ENCODE measurements at regions not wholly inside any gene's neighbourhood (a gene's known extent, or its start where the extent isn't known, plus 50 kb on each side); places are given as distances from the start of the nearest gene placed in this dataset.
A peak's percentile ranks its signal among the peaks of the same experiment; 100 is the strongest.

DNA sequence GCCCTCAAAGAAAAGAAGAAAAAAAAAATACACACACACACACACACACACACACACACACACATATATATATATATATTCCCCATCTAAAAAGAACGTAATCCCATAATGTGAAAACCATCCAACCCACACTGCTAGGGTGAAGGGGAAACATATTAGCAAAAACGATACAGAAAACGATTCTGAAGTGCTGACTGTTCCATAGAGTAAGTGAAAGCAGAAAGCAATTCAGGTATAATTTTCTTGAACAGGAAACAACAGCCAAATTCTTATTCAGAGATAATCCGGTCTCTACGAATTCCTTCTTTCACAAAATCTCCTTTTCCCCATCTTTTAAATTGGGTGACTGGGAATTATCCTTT lies 393.5 kb downstream of the NOVA1 start:
- H3K4me3 ChIP-seq (replicated peaks in 1 of 3; ENCODE audit: insufficient read depth in 1 of 3, low read depth in 1 of 3, low read length in 3 of 3), result peak overlapping the region; percentile 59 to 71 (median 65)
- H2AFZ ChIP-seq (ENCODE audit: low read depth, low read length), result peak overlapping the region; percentile 97
- H3K4me1 ChIP-seq (ENCODE audit: control insufficient read depth, extremely low read depth, insufficient read depth, low read length), result peaks cover 5% of the 10 kb centered on the region
- no TSS peak for BruUV-seq (replicated peaks)
- peaks cover 0 to 14% of the 10 kb centered on the region in 2 experiments for H3K27me3 ChIP-seq (ENCODE audit: control insufficient read depth in 2 of 2, insufficient read depth in 2 of 2, low read length in 2 of 2)
- DNase-seq (ENCODE audit: low read depth, low spot score) (no peak), FAIRE-seq (peak; percentile 46)
- no peaks in the 10 kb centered on the region for H3K79me2 ChIP-seq (ENCODE audit: control insufficient read depth, insufficient read depth, low read length)
- ChIA-PET POLR2A (no interaction called here), CTCF (interaction anchor here (0.8 to 1.7 kb wide), 5 partner anchors 10 to 712 kb away, joined by 3 to 5 read pairs (median 3); no protein-coding TSS in a partner anchor)
- no peaks in the 10 kb centered on the region for H3K36me3 ChIP-seq (ENCODE audit: control insufficient read depth in 2 of 2, extremely low read depth in 1 of 2, insufficient read depth in 2 of 2, low read length in 2 of 2)
- dilution Hi-C loops (cut with MboI; ENCODE audit: extremely low pct_ligation_motif_present, low sequenced_read_pairs) (no loop called here), intact Hi-C loops (cut with micrococcal nuclease) (no loop called here)
- TF ChIP-seq EZH2 (IDR thresholded peaks at IDR 0.05; ENCODE audit: borderline replicate concordance, low read depth, low read length, severe bottlenecking), result no peak
- TF ChIP-seq FOS (IDR thresholded peaks at IDR 0.05; ENCODE audit: borderline replicate concordance, insufficient read depth, low read length), result no peak
- TF ChIP-seq, protein P1, sequence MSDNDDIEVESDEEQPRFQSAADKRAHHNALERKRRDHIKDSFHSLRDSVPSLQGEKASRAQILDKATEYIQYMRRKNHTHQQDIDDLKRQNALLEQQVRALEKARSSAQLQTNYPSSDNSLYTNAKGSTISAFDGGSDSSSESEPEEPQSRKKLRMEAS (IDR thresholded peaks at IDR 0.05; ENCODE audit: insufficient read depth, insufficient read length), result no peak
- TF ChIP-seq JUN (IDR thresholded peaks at IDR 0.05; ENCODE audit: borderline replicate concordance, insufficient read depth, insufficient read length, low read depth), result no peak
- TF ChIP-seq POLR2AphosphoS5 (IDR thresholded peaks at IDR 0.05; ENCODE audit: insufficient read depth, low read depth, low read length), result no peak
- no peak for TF ChIP-seq MYC (IDR thresholded peaks at IDR 0.05; ENCODE audit: low read depth, low read length)
- H3K9ac ChIP-seq (replicated peaks; ENCODE audit: extremely low read depth, insufficient read depth, low read length), result peak overlapping the region; percentile 32
- H3K9me1 ChIP-seq (replicated peaks; ENCODE audit: control insufficient read depth, extremely low read depth, insufficient read depth, low read length), result no peaks in the 10 kb centered on the region
- H3K27ac ChIP-seq (ENCODE audit: insufficient read depth, low read depth, low read length), result peak overlapping the region; percentile 12
- H4K20me1 ChIP-seq (replicated peaks; ENCODE audit: control insufficient read depth, extremely low read depth, insufficient read depth, low read length), result no peaks in the 10 kb centered on the region
- no peaks in the 10 kb centered on the region for H3K9me3 ChIP-seq (replicated peaks; ENCODE audit: control insufficient read depth, insufficient read depth, low read length)
- H3K4me2 ChIP-seq (ENCODE audit: insufficient read depth, low read length), result peak overlapping the region; percentile 93

DNA sequence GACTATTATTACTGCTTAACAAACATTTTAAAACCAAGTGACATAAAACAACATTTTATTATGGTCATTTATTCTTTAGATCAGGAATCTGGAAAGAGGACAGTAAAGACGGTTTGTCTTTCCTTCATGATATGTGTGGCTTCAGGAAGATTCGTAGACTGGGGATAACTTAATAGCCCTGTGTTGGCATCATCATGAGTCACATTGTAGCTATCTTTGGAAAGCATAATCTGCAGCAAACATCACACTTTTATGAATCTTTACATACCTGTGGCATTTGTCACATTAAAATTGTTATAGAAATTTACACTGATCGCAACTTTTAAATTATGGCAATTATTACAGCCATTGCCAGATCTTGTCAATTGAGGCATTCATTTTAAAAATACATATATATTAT lies 397.1 kb downstream of the NOVA1 start:
- Histone ChIP-seq H3K4me1 (ENCODE audit: control insufficient read depth, extremely low read depth, insufficient read depth, low read length) (peaks cover 5% of the 10 kb centered on the region), H3K9me3 (replicated peaks; ENCODE audit: control insufficient read depth, insufficient read depth, low read length) (no peaks in the 10 kb centered on the region), H2AFZ (ENCODE audit: low read depth, low read length) (no peak overlapping the region), H3K36me3 (ENCODE audit: control insufficient read depth in 2 of 2, extremely low read depth in 1 of 2, insufficient read depth in 2 of 2, low read length in 2 of 2) (no peaks in the 10 kb centered on the region), H3K79me2 (ENCODE audit: control insufficient read depth, insufficient read depth, low read length) (no peaks in the 10 kb centered on the region), H3K9me1 (replicated peaks; ENCODE audit: control insufficient read depth, extremely low read depth, insufficient read depth, low read length) (no peaks in the 10 kb centered on the region), H3K4me2 (ENCODE audit: insufficient read depth, low read length) (no peak overlapping the region), H3K4me3 (replicated peaks in 1 of 3; ENCODE audit: insufficient read depth in 1 of 3, low read depth in 1 of 3, low read length in 3 of 3) (no peak overlapping the region), H3K27ac (ENCODE audit: insufficient read depth, low read depth, low read length) (no peak overlapping the region), H3K9ac (replicated peaks; ENCODE audit: extremely low read depth, insufficient read depth, low read length) (no peak overlapping the region), H3K27me3 (ENCODE audit: control insufficient read depth in 2 of 2, insufficient read depth in 2 of 2, low read length in 2 of 2) (peaks cover 0 to 5% of the 10 kb centered on the region in 2 experiments), H4K20me1 (replicated peaks; ENCODE audit: control insufficient read depth, extremely low read depth, insufficient read depth, low read length) (no peaks in the 10 kb centered on the region)
- CTCF ChIA-PET, result no interaction called here
- TF ChIP-seq, protein P2, sequence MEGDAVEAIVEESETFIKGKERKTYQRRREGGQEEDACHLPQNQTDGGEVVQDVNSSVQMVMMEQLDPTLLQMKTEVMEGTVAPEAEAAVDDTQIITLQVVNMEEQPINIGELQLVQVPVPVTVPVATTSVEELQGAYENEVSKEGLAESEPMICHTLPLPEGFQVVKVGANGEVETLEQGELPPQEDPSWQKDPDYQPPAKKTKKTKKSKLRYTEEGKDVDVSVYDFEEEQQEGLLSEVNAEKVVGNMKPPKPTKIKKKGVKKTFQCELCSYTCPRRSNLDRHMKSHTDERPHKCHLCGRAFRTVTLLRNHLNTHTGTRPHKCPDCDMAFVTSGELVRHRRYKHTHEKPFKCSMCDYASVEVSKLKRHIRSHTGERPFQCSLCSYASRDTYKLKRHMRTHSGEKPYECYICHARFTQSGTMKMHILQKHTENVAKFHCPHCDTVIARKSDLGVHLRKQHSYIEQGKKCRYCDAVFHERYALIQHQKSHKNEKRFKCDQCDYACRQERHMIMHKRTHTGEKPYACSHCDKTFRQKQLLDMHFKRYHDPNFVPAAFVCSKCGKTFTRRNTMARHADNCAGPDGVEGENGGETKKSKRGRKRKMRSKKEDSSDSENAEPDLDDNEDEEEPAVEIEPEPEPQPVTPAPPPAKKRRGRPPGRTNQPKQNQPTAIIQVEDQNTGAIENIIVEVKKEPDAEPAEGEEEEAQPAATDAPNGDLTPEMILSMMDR (IDR thresholded peaks at IDR 0.05; ENCODE audit: extremely low read depth in 1 of 2, insufficient read depth in 1 of 2, low read depth in 1 of 2, low read length in 2 of 2), result no peak
- TF ChIP-seq GATA2 (IDR thresholded peaks at IDR 0.05; ENCODE audit: insufficient read depth, insufficient read length, low read depth, low read length), result no peak
- POLR2A ChIA-PET, result no interaction called here
- BruUV-seq (replicated peaks), result no TSS peak
- intact Hi-C loops (cut with micrococcal nuclease) (no loop called here), dilution Hi-C loops (cut with MboI; ENCODE audit: extremely low pct_ligation_motif_present, low sequenced_read_pairs) (no loop called here)
- no peak for DNase-seq (ENCODE audit: low read depth, low spot score)
- FAIRE-seq, result no peak
